DMS53 treated with DMSO at 0.1 percent for 48 hours (cell line): ENCODE measurements at regions not wholly inside any gene's neighbourhood (a gene's known extent, or its start where the extent isn't known, plus 50 kb on each side); places are given as distances from the start of the nearest gene placed in this dataset.

Source experiments
- DNase-seq: peaks from one replicate; lab custom pipeline; 2025; ENCODE audit not compliant: unreplicated experiment; lab: John Stamatoyannopoulos, UW

DNA sequence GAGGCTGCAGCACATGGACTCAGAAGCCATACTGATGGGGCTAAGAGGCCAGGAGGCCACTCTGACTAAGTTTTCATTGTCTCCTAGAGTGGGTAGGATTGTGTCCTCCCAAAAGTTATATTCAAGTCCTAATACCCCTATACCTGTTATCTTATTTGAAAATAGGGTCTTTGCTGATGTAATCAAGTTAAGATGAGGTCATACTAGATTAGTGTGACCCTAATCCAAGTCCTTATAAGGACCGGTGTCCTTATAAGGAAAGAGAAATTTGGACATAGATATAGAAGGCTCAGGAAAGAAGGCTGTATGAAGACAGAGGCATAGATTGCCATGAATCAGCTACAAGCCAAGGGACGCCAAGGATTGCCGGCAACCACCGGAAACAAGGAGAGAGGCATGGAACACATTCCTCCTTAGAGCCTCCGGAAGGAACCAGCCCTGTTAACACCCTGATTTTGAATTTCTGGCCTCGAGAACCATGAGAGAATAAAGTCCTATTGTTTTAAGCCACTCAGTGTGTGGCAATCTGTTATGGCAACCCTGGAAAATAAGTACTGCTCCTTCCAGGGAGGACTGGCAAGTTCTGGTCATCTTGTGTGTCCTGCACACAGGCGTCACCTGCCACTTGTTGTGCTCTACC is 157.0 kb downstream of the EMX2 start:
- DNase-seq, result no peak

DNA sequence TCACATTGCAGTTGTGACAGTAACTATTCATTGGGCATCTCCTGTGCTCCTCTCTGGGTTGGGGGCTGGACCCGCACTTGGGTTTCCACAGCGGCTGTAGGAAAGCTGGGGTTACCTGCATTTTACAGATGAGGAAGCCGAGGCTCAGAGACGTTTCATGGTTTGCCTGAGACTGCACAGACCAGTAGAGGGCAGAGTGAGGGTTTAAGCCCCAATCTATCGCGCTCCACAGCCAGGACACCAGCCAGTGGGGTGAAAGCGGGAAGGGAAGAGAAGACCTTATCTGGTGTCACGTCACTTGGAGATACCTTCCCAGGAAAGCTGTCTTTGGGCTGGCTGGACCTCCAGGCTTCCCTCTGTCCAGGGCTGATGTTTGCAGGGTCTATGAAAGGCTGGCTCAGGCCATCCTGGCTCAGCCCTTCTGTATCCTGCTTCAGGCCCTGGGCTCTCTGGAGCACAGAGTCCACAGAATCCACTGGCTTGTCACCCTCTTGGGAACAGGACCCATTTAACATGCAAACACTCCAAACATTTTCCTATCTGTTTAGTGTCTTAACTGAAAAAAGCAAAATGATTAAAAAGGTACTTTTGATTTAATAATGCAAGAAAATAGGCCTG is 167.7 kb downstream of the EMX2 start:
- DNase-seq, result no peak

DNA sequence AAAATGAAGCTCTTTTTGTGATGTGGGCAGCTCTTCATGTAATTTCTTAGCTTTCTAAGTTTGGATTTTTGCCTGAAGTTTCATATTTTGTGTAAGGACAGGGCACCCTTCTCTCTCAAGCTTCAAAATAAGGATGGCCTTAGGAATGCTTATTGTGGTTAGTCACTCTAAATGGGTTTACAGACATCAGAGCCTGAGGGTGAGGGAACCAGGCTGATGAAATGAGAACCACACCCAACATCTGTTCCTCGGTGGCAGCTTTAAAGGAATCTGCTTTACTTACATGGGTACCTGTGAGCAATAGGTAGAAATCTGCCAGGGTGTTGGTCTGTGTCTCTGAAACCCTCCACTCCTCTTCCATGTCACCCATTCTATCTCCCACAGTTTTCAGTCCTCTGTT is 174.3 kb downstream of the EMX2 start:
- DNase-seq, result no peak

DNA sequence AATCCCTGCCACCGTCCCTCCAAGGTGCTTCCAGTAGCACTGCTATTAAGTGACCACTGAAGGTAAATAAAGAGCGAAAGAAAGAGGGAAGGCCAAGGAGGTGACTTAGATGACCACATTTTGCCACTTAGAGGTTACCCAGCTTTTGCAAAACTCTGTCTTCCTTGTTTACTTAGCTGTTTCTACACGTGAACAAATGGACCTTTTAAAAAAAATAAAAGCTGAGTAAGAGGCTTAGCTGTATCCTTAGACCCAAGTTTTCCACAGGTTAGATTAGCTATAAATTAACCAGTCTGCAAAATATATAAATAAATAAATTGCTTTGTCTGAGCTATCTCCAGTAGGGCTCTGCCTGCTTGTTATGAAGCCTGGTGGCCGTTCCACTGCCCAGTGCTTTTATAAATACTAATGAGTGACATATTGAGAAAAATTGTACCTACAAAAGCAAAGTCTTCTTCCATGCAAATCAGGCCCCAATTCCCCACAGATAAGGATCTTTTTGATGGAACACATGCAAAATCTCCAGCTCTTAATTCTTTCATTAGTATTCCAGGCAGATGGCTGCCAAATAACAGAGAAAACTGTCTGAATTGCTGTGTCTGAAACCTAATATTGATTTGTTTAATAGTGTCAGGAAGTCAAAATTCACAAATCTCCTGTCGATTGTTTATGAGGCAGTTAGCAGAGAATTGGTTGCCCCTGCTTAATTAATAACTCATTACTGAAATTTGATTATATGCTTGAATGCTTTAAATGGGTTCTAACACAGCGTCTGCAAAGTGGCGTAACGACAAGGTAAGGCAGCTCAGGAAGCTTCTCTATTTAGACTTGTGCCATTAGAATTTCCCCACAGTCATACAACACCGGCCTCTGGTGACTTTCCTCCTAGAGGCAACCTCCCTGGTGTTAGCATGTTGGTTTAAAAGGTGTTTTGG is 176.7 kb downstream of the EMX2 start:
- DNase-seq, result no peak

DNA sequence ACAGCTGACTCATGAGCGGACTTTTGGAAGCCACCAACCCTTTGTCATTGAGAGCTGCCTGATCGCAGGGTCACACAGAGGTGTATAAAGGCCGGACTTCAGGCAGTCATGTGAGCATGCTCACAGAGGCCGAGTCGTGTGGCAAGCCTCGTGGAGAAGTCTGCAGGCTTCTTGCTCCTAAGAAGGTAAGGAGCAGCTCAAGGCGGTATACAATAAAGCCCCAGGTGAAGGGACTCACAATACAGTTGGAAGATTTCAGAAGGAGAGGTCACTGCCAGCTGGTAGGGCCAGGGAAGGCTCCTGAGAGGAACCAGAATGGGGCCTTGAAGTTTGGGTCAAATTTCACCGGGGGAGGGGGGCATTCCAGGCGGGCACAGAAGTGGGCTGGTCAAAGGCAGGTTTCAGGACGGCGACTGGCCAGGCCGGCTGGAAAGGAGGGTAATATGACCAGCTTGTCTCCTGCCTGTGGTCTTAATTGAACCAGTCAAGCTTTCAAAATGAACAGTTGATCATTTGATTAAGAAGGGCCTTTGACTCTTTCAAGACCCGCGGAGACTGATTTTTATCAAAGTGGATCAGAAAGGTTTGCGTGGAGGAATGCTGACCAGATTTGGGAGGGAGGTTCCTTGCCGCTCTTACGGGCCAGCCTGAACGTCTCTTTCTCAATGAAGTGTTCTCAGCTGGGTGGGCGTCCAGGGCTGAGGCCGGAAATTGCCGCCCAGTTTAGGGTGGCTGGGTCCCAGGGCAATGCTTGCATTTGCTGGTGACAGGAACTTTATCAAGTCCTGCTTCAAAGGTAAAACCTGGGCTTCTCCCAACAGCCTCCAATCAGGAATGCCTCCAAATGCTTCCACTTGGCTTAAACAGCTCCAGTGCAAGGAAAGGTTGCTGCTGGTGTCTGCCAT is 178.6 kb downstream of the EMX2 start:
- DNase-seq, result no peak

DNA sequence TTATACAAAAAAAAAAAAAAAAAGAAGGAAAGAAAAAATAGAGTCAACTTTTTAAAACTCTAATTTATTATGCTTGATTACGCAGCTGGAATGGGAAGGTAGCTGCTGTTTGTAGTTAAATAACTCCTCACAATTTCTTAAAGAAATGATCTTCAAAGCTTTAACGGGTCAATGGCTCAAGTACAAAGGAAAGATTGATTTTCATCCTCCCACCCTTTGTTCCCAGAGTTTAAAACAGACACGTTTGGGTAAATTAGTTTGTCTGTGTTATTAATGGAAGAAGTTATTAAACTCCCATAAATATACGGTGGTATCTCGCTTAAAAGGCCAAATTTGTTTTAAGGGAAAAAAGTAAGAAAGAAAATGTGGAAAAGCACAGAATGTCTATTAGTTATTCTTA is 179.3 kb downstream of the EMX2 start:
- DNase-seq, result no peak

DNA sequence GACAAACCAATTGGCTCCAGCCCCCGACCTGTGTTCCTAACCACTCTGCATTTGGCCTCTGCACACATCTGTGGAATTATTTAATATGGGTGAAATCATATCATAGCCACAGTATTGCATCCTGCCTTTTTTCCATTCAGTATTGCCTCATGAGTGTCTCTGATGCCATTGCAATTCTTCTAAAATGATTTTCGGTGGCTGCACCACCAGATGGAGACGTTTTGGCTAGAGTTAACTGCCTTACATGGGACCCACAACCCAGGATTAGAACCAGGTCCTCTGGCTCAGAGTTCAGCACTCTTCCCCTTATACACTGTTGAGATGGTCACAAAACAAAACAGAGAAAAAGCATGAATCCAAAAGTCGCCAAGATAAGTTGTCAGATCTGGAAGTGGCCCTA is 180.8 kb downstream of the EMX2 start:
- no peak for DNase-seq

DNA sequence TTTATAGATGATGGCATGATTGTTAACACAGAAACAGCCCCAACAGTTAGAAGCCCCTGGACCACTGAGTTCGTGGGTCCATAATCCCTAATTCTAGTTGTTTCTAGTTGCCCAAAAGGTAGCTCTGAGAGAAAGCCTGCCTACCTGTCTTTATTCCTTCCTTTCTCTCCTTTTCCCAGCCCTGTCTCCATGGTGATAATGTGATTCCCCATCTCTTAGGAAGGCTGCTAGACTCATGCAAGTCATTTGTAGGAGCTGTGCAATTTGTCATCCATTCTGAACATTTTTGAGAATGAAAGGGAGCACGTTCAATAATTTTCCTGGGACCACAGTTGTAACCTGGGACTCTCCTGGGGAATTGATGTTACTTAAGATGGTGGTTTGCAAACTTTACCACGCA is 183.4 kb downstream of the EMX2 start:
- no peak for DNase-seq

DNA sequence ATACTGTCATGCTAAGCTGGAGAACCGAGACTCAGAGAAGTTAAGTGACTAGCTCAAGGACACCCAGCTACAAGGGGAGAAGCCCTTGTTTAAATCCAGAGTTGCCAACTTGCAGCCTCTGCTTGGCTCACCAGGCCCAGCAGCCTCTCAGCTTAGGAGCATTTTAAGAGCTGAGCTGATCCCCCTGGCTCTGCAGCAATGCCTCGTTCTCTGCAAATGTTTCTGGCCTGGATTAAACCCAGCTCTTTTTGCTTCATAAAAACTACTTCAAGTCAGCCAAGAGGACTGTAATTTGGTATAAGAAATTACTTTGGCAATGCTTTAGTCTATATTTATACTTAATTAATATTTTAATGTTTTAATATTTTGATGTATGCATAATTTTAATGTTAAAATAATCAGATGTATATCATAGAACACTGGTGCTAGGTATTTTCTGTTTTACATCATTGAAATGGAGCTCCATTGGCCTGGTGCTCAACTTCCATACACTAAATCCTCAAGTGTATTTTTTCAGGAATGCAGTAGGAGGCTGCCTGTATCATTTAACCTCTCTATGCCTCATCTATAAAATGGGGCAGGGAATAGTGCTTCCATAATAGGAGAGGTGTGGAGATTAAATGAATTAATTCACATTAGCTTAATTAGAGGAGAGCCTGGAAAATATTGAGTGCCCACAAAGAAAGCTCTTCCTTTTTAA is 184.2 kb downstream of the EMX2 start:
- no peak for DNase-seq

DNA sequence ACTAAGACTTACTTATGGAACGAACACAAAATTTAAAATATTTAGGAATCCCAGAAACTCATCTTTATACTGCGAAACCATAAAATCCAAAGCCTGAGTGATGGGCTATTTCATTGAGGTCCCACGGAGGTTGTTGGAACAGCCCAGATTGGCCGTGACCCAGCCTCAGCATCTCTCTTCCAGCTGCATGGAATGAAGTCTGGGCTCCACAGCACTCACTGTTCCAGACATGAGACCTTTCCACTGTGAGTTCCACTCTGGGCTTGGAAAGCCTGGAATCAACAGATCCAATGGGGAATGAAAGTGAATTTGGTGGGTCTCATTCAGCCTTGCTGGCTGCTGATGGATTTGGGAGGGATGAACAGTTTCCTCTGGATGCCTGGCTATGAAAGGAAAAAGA is 184.9 kb downstream of the EMX2 start:
- DNase-seq, result no peak

DNA sequence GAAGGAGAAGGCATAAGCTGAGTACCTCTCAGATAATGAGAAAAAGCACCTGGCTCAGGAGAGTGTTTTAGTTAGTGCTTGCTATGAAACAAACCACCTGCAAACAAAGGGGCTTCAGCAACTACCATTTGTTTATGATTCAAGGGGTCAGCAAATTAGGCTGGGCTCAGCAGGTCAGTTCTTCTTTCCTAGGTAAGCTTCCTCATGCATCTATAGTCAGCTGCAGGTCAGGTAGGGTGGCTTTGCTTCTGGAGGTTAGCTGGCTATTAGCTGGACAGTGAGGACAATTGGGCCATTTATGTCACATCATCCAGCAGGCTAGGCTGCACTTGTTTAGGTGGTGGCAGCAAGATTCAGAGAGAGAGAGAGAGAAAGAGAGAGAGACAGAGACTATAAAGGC is 185.5 kb downstream of the EMX2 start:
- DNase-seq, result no peak

DNA sequence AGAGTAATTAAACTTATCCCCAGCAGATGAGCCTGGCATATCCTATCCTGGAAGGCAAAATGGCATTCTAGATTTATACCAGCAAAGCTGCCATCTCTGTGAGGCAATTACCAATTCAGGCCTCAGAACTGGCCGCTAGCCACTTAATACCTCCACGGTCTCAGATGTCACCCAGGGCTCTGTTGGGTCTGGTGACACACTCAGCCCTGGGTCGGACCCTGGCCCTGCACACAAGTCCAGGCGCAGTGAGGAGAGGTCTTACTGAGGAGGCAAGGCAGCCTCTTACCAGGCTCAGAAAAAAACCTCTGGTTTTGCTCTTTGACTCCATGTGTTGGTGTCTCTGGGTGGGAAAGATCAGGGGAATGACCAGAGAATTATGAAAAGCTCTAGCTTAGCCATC is 186.6 kb downstream of the EMX2 start:
- no peak for DNase-seq

DNA sequence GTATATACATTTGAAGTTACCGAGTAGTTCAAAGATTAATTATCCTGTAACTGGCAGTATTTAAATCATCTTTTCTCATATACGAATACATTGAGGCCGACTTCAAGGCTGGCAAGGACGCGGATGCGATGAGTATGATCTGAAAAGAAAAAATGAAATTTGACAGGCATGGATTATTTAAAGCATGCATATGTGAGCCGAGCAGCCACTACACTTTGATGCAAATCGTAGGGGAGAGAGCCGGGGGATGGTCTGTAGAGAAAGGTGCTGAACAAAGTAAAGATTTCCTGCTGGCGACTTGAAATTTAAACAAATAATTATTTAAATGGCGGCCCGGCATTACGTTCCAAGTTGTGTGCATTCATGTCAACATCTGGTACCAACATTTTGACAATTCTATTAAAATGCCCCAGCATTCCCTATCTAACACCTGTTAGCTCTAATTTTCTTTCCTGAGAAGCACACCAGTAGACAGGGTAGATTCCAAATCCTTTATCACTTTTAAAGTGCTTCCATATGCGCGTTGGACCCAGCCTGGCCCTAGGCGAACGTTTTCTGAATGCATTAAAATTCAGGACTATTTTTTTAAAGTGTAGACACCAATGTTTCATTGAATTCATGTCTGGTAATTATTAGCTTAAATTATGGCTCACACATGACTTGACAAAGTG is 188.7 kb downstream of the EMX2 start:
- DNase-seq, result no peak

DNA sequence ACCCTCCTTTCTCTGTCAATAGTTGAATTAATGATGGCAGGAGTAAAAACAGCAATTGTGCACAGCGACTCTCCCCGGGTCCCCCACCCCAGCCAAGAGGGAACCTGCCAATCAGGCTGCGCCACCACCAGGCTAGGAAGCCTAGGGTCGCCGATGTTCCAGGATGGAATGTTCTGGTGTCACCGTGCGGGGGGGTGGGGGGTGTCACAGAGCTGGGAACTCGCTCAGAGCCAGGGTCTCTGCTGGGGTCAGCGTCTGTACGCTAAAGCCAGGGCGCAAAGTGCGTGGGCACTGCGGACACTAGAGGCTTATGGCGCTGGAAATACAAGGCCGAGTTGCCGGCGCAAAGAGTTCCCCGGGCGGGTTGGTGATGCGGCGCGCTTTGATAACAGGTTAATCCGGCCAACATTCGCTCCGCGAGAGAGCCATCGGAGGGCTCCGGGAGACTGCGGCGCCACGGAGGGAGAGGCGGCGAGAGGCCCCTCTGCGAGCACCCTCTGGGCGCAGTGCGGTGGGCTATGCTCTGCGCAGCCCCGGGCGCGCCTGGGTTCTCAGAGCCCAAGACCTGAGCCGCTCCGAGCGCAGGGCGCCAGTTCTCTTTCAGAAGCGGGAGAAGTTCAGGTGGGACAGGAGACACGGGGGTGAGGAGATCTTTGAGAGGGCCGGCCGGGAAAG is 192.3 kb downstream of the EMX2 start:
- DNase-seq, result no peak

DNA sequence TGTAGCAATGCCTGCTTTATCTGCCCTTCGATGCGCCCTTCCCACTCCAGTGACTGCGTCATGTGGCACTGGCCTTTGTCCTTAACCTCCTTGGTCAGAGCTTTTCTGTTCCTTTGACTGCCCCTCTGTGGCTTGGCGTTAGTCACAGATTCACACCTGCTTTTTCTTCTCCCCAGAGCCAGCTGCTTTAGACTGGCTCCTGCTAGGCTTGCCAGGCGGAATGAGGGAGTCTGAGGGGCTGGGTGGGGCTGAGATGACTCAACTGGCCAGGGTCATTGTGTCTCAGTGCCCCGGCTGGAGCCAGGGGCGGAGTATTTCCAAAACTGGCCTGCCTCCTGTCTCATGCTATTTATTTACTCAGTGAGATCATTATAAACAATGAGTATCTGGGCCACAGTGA is 194.1 kb downstream of the EMX2 start:
- DNase-seq, result no peak

DNA sequence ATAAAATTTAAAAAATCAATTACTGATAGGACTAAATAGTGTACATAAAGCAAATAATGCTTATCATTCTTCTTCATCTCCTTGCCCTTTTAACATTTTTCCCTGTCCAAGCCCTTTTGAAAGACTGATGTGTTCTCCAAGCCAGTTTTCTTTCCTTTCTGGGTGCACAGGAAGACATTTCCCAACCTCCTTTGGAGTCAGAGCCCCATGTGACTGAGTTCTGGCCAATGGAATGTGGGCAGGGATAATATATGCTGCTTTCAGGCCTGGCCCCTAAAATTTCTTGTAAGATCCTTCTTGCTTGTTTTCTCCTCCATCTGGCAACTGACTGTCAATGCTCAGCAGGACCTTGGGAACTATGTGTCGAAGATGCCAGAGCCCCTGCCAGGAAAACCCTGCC is 197.5 kb downstream of the EMX2 start:
- DNase-seq, result no peak

DNA sequence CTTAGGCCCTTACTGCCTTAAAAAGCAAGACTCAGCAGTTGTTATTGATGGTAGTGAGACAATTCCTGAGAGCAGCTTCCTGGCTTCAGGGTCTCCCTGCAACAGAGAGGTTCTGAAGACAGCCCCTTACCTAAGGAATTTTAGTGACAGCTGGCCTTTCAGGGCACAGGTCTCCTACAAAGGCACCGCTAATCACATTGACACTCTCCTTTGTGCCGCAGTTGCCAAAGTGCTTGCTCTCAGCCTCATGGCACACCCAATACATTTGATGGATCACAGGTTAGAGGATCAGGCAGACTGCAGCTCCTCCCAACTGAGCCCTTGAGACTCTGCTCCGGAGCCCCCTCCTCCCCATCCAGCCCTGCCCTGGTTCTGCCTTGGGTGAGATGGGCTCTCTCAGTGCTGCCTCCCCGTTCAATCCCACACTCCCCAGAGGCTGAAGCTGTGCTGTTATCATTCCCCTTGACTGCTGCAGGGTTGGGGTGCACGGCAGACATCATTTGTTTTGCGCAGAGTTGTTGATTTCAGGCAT is 198.2 kb downstream of the EMX2 start:
- DNase-seq, result no peak

DNA sequence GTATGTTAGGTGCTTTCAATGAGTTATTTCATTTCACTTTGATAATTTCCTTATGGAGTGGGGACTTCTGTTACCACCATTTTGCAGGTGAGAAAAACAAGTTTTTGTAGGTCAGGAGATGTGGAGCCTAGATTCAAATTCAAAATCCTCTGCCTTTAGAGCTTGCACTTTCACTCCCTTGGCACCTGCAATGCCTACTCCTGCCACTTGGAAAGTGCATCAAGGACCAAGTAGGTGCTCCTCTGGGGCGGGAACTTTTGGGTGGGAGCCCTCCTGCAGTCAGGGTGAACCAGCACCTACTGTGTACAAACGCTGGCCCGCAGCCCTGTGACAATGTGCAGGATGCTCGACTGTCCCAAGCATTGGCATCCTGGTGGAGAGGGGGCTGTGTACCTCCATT is 199.0 kb downstream of the EMX2 start:
- DNase-seq, result no peak

DNA sequence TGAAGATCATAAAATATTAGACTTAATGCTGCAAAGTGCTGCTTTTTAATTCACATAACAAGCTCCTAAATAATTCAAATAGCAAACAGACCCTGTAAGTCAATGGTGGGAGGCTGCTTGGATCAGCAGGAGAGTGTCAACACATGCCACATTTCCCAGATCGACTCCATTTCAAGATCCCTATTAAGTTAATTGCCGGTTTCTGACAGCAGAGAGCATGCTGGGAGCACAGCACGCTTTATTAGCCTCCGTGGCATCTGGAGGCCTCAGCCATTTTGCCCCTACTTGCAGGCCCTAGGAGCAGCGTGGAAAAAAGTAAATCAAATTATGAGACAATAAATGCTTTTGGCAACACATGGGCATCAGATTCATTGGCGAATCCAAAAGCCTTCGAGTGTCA is 201.0 kb downstream of the EMX2 start:
- no peak for DNase-seq
